GM12878 (cell line): ENCODE measurements at regions not wholly inside any gene's neighbourhood (a gene's known extent, or its start where the extent isn't known, plus 50 kb on each side); places are given as distances from the start of the nearest gene placed in this dataset.

Experiments used
- ATAC-seq: fragments of 200-7000 bp; cut with Tn5 transposase; 3 replicates; pipeline ENCODE4 v1.9.1; 2020; ENCODE audit warnings: mild to moderate bottlenecking, moderate library complexity
- BruUV-seq: library from RNA; stranded (reverse); fragments of 400-500 nt; replicated peaks from 2 replicates; lab custom pipeline; 2021; lab: Mats Ljungman, UMichigan
- CTCF ChIA-PET: fragments of 300-600 bp; sonication (Branson Sonifier 250); formaldehyde crosslinking; extraction: SDS; loops from one replicate; lab custom pipeline; 2021; ENCODE audit warnings: inconsistent platforms; lab: Yijun Ruan, JAX
- POLR2A ChIA-PET: fragments of 350-600 bp; formaldehyde crosslinking; extraction: SDS; loops from one replicate; lab custom pipeline; 2021; ENCODE audit warnings: inconsistent platforms; lab: Charles Lee
- RAD21 ChIA-PET: fragments of 300-600 bp; sonication (Branson Sonifier 250); formaldehyde crosslinking; loops from one replicate; lab custom pipeline; 2023; ENCODE audit warnings: antibody characterized with exemption; ENCODE audit not compliant: unreplicated experiment; lab: Charles Lee
- SMC1A ChIA-PET: fragments of 300-600 bp; sonication (Branson Sonifier 250); formaldehyde crosslinking; loops from one replicate; lab custom pipeline; 2023; ENCODE audit not compliant: unreplicated experiment, uncharacterized antibody; lab: Charles Lee
- DNase-seq: peaks from one replicate; pipeline ENCODE4 v3.0.0-alpha.2; 2011; ENCODE audit warnings: low read depth, low spot score
- FAIRE-seq: peaks from 3 replicates; lab custom pipeline; 2011; peaks lifted over from hg19 to GRCh38; lab: Jason Lieb, UNC
- H2AFZ ChIP-seq: 2 replicates; pipeline ENCODE4 v1.6.0; 2011; ENCODE audit warnings: low read depth, low read length, control low read depth; ENCODE audit not compliant: control insufficient read depth
- H3K27ac ChIP-seq: 2 replicates; pipeline ENCODE4 v1.5.1; 2011; ENCODE audit warnings: control low read depth; ENCODE audit not compliant: control insufficient read depth, insufficient read depth
- H3K27me3 ChIP-seq, 2 experiments: replicated peaks in 1 of 2; 2 replicates each; pipeline versions ENCODE4 v1.6.0 to v1.6.1; 2011; ENCODE audit warnings: low read length in 1 of 2; ENCODE audit not compliant: control insufficient read depth in 2 of 2, insufficient read depth in 2 of 2
- H3K36me3 ChIP-seq, 2 experiments: 2 replicates each; pipeline ENCODE4 v1.5.1; 2011; ENCODE audit warnings: low read length in 1 of 2; ENCODE audit not compliant: control insufficient read depth in 2 of 2, insufficient read depth in 2 of 2
- H3K4me1 ChIP-seq: 2 replicates; pipeline ENCODE4 v1.6.1; 2011; ENCODE audit warnings: mild to moderate bottlenecking, low read length, moderate library complexity, mixed read lengths; ENCODE audit not compliant: control insufficient read depth, insufficient read depth
- H3K4me2 ChIP-seq: 2 replicates; pipeline ENCODE4 v1.6.0; 2011; ENCODE audit warnings: control low read depth; ENCODE audit not compliant: control insufficient read depth, insufficient read depth
- H3K4me3 ChIP-seq: fragments of 200-600 bp; sonication (generic); 2 replicates; pipeline ENCODE4 v1.5.1; 2016
- H3K79me2 ChIP-seq: 2 replicates; pipeline ENCODE4 v1.6.0; 2011; ENCODE audit warnings: low read length; ENCODE audit not compliant: control insufficient read depth, insufficient read depth
- H3K9ac ChIP-seq: 2 replicates; pipeline ENCODE4 v1.8.0; 2011; ENCODE audit warnings: low read length, control low read depth, mixed read lengths; ENCODE audit not compliant: control insufficient read depth, insufficient read depth
- H3K9me3 ChIP-seq: replicated peaks from 3 replicates; pipeline ENCODE4 v1.5.1; 2011; ENCODE audit warnings: mild to moderate bottlenecking, low read length; ENCODE audit not compliant: control insufficient read depth, insufficient read depth
- H4K20me1 ChIP-seq: 2 replicates; pipeline ENCODE4 v1.6.0; 2011; ENCODE audit not compliant: control insufficient read depth, insufficient read depth
- BCL3 ChIP-seq: IDR thresholded peaks from 2 replicates; pipeline ENCODE4 v1.6.1; 2011; ENCODE audit warnings: borderline replicate concordance, low read depth, mild to moderate bottlenecking, moderate library complexity, low read length; ENCODE audit not compliant: insufficient read depth, poor library complexity, severe bottlenecking
- CHD1 ChIP-seq: IDR thresholded peaks from 2 replicates; pipeline ENCODE4 v1.6.1; 2012; ENCODE audit warnings: low read depth, low read length, improper control_type of control experiment
- JUNB ChIP-seq: IDR thresholded peaks from 2 replicates; pipeline ENCODE4 v1.6.1; 2016; ENCODE audit warnings: antibody characterized with exemption, mild to moderate bottlenecking
- MLLT1 ChIP-seq: fragments of 450-650 bp; IDR thresholded peaks from 2 replicates; pipeline ENCODE4 v1.6.1; 2016; ENCODE audit warnings: mild to moderate bottlenecking
- MYC ChIP-seq: IDR thresholded peaks from 2 replicates; pipeline ENCODE4 v1.6.1; 2011; ENCODE audit warnings: mild to moderate bottlenecking, low read length, moderate library complexity, inconsistent platforms; ENCODE audit not compliant: insufficient read depth, insufficient replicate concordance, insufficient read length, severe bottlenecking
- NFXL1 ChIP-seq: fragments of 450-650 bp; IDR thresholded peaks from 2 replicates; pipeline ENCODE4 v1.6.1; 2017; ENCODE audit warnings: antibody characterized with exemption, mild to moderate bottlenecking, borderline replicate concordance
- NFYB ChIP-seq: IDR thresholded peaks from 2 replicates; pipeline ENCODE4 v1.6.1; 2011; ENCODE audit warnings: low read depth, mild to moderate bottlenecking, low read length, improper control_type of control experiment, moderate library complexity; ENCODE audit not compliant: insufficient read depth
- POLR2A ChIP-seq: IDR thresholded peaks from 2 replicates; pipeline ENCODE4 v1.6.1; 2011; ENCODE audit warnings: low read depth, mild to moderate bottlenecking, low read length
- RUNX3 ChIP-seq: IDR thresholded peaks from 2 replicates; pipeline ENCODE4 v1.6.1; 2012; ENCODE audit warnings: low read length, inconsistent platforms
- SIN3A ChIP-seq: IDR thresholded peaks from 2 replicates; pipeline ENCODE4 v1.6.1; 2012; ENCODE audit warnings: low read depth, low read length, improper control_type of control experiment
- SKIL ChIP-seq: fragments of 450-650 bp; IDR thresholded peaks from 2 replicates; pipeline ENCODE4 v1.6.1; 2017; ENCODE audit warnings: mild to moderate bottlenecking, low read depth, inconsistent platforms; ENCODE audit not compliant: poor library complexity, severe bottlenecking
- SRF ChIP-seq, 2 experiments: IDR thresholded peaks; 2 replicates each; pipeline ENCODE4 v1.6.1; 2011; ENCODE audit warnings: low read depth in 2 of 2, low read length in 2 of 2, mild to moderate bottlenecking in 1 of 2, moderate library complexity in 1 of 2
- SUZ12 ChIP-seq: fragments of 200-600 bp; sonication (generic); IDR thresholded peaks from one replicate; pipeline ENCODE4 v1.6.1; 2018; ENCODE audit warnings: antibody characterized with exemption, mild to moderate bottlenecking; ENCODE audit not compliant: unreplicated experiment
- TBL1XR1 ChIP-seq: IDR thresholded peaks from 2 replicates; pipeline ENCODE4 v1.6.1; 2012; ENCODE audit warnings: low read depth, low read length, improper control_type of control experiment
- TCF12 ChIP-seq: IDR thresholded peaks from 2 replicates; pipeline ENCODE4 v1.6.1; 2011; ENCODE audit warnings: low read depth, mild to moderate bottlenecking, low read length
- ZNF687 ChIP-seq: fragments of 450-650 bp; IDR thresholded peaks from 2 replicates; pipeline ENCODE4 v1.6.1; 2017; ENCODE audit warnings: mild to moderate bottlenecking, moderate library complexity
- WGBS: methylation state at CpG from one replicate; pipeline ENCODE4 v1.1.6; 2016; ENCODE audit warnings: low lambda C conversion rate; ENCODE audit not compliant: insufficient replicate concordance, insufficient coverage; ENCODE audit errors: missing lambda C conversion rate; 5-methylcytosine and 5-hydroxymethylcytosine counted together
- in situ Hi-C: fragments of 300-500 bp; cut with MboI; formaldehyde crosslinking; loops from 9 replicates; pipeline ENCODE4 v1.14.3; 2018; ENCODE audit warnings: mixed read lengths
- intact Hi-C: fragments of 100-400 bp; cut with micrococcal nuclease; formaldehyde crosslinking; loops from one replicate; pipeline ENCODE4 v1.14.2; 2022; ENCODE audit not compliant: unreplicated experiment

- H3K4me1 ChIP-seq = no peaks in the 10 kb centered on the region
- SMC1A ChIA-PET = no interaction called here
- DNase-seq (no peak), FAIRE-seq (no peak), ATAC-seq (no peak)
- intact Hi-C loops (no loop called here), in situ Hi-C loops (no loop called here)
- WGBS = 19% methylated on average over 1 of the region's 1 CpG
- CTCF ChIA-PET = interaction anchor here (0.6 kb wide), 1 partner anchor 37 kb away, joined by 3 read pairs; no protein-coding TSS in a partner anchor
- H3K79me2 ChIP-seq = no peaks in the 10 kb centered on the region
- no peaks in the 10 kb centered on the region for H3K36me3 ChIP-seq
- no peaks in the 10 kb centered on the region for H3K9me3 ChIP-seq
- RAD21 ChIA-PET = no interaction called here
- BruUV-seq = no TSS peak
- H3K4me2 ChIP-seq = no peak overlapping the region
- H3K4me3 ChIP-seq = no peak overlapping the region
- peaks cover 0 to 3% of the 10 kb centered on the region in 2 experiments; a peak in 1 of 4 replicates for H3K27me3 ChIP-seq
- no peak overlapping the region for H2AFZ ChIP-seq
- no peaks in the 10 kb centered on the region for H4K20me1 ChIP-seq
- POLR2A ChIA-PET = no interaction called here
- H3K27ac ChIP-seq = no peak overlapping the region
- H3K9ac ChIP-seq = no peak overlapping the region
- TF ChIP-seq MYC (no peak), SUZ12 (no peak), RUNX3 (no peak), TBL1XR1 (no peak), BCL3 (no peak), NFYB (no peak), ZNF687 (no peak), TCF12 (no peak), SRF (IDR thresholded peaks at IDR 0.05; ENCODE audit: low read depth in 2 of 2, low read length in 2 of 2) (no peak), POLR2A (no peak), CHD1 (no peak), NFXL1 (no peak), SKIL (no peak), SIN3A (no peak), JUNB (no peak), MLLT1 (no peak)
Measured at GRCh38 chr3:132784502-132785025, 62.4 kb upstream of the NPHP3 start.
